Right atrium auricular region (tissue), 2 donors: ENCODE measurements at regions not wholly inside any gene's neighbourhood (a gene's known extent, or its start where the extent isn't known, plus 50 kb on each side); places are given as distances from the start of the nearest gene placed in this dataset.

Source experiments
- DNase-seq: peaks from one replicate; pipeline ENCODE4 v3.0.0-alpha.2; 2019; ENCODE audit warnings: low spot score
- H3K27ac ChIP-seq, 2 donors: fragments of 200-600 bp; sonication (generic); 1 replicate in 1 of 2; 2 replicates in 1 of 2; pipeline ENCODE4 v1.5.1; 2016 to 2019
- H3K27me3 ChIP-seq, 2 donors: fragments of 200-600 bp; sonication (generic); one replicate each; pipeline versions ENCODE4 v1.5.1 to v1.6.0; 2017 to 2019
- H3K36me3 ChIP-seq: fragments of 200-600 bp; sonication (generic); one replicate; pipeline ENCODE4 v1.5.1; 2016
- H3K4me1 ChIP-seq, 2 donors: fragments of 200-600 bp; sonication (generic); one replicate each; pipeline versions ENCODE4 v1.5.1 to v1.6.0; 2017 to 2019
- H3K4me3 ChIP-seq, 2 donors: fragments of 200-600 bp; sonication (generic); 1 replicate in 1 of 2; 2 replicates in 1 of 2; pipeline ENCODE4 v1.5.1; 2017 to 2019; ENCODE audit warnings: mild to moderate bottlenecking in 1 of 2, moderate library complexity in 1 of 2
- H3K9me3 ChIP-seq, 2 donors: fragments of 200-600 bp; sonication (generic); one replicate each; pipeline ENCODE4 v1.5.1; 2019
- TF ChIP-seq, protein P1 (sequence below), 2 donors: fragments of 200-600 bp; sonication (generic); IDR thresholded peaks; one replicate each; pipeline ENCODE4 v1.5.1; 2019; ENCODE audit warnings: antibody characterized with exemption in 2 of 2

DNA sequence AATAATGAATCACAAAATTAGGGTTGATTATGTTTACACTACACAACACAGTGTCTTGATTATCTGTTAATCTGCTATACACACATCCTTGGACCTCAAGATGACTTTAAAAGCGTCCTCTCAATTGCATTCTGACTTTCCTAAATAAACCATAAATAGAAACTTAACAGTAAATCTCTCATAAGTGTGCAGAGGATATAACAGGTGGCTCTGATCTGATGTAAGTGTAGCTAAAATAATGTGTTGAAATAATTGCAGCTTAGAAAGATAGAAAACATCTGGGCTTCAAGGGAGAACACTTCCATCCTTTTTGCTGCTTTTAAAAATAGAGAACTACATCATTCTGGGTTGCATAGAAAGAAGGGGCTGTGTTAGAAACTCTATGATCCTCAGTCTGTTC lies 78.4 kb upstream of the EFEMP1 start:
- no peaks in the 10 kb centered on the region for H3K9me3 ChIP-seq
- no peaks in the 10 kb centered on the region for H3K4me1 ChIP-seq
- TF ChIP-seq, protein P1, sequence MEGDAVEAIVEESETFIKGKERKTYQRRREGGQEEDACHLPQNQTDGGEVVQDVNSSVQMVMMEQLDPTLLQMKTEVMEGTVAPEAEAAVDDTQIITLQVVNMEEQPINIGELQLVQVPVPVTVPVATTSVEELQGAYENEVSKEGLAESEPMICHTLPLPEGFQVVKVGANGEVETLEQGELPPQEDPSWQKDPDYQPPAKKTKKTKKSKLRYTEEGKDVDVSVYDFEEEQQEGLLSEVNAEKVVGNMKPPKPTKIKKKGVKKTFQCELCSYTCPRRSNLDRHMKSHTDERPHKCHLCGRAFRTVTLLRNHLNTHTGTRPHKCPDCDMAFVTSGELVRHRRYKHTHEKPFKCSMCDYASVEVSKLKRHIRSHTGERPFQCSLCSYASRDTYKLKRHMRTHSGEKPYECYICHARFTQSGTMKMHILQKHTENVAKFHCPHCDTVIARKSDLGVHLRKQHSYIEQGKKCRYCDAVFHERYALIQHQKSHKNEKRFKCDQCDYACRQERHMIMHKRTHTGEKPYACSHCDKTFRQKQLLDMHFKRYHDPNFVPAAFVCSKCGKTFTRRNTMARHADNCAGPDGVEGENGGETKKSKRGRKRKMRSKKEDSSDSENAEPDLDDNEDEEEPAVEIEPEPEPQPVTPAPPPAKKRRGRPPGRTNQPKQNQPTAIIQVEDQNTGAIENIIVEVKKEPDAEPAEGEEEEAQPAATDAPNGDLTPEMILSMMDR (IDR thresholded peaks at IDR 0.05), result no peak
- DNase-seq, result no peak
- H3K27me3 ChIP-seq, result no peaks in the 10 kb centered on the region
- no peaks in the 10 kb centered on the region for H3K36me3 ChIP-seq
- no peak overlapping the region for H3K27ac ChIP-seq
- H3K4me3 ChIP-seq, result no peak overlapping the region

DNA sequence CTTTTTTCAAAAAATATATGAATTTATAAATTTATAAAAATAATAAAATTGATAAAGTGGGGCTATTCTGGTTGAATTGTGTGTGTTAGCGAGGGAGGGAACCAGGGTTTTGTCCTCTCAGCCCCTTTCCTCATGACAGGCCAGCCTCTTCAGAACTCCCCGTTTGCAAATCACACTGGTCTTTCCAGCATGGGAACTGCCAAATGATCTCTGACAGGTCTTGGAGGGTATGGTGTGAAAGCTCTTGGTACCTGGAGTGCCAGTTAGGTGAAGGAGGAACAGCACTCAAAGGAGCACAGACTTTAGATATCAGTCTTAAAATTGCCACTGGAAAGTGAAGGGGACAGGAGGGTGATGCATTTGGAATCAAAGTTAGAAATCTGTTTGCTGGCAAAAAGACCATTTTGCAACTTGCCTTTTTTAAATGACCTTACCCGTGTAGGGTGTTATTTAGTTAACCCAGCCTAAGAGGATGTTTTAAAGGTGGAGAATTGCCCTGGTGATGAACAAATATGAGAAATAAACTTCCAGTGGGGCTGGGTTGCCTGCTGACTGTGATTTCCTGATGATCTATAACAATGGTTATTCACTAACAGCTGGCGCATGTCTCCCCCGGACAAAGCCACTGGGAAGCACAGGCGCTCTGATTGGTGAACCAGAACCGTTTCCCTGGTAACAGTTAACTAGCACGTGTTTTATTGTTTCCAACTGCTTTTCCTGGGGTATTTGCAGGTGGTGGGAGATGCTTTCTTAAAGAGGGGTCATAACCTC lies 85.3 kb upstream of the EFEMP1 start:
- DNase-seq, result peak; percentile 67
- no peaks in the 10 kb centered on the region for H3K27me3 ChIP-seq
- H3K4me3 ChIP-seq, result no peak overlapping the region
- H3K9me3 ChIP-seq, result no peaks in the 10 kb centered on the region
- H3K4me1 ChIP-seq, result peaks cover 0 to 12% of the 10 kb centered on the region in 2 donors
- no peak overlapping the region for H3K27ac ChIP-seq
- TF ChIP-seq, protein P1 (IDR thresholded peaks at IDR 0.05), result no peak
- no peaks in the 10 kb centered on the region for H3K36me3 ChIP-seq

DNA sequence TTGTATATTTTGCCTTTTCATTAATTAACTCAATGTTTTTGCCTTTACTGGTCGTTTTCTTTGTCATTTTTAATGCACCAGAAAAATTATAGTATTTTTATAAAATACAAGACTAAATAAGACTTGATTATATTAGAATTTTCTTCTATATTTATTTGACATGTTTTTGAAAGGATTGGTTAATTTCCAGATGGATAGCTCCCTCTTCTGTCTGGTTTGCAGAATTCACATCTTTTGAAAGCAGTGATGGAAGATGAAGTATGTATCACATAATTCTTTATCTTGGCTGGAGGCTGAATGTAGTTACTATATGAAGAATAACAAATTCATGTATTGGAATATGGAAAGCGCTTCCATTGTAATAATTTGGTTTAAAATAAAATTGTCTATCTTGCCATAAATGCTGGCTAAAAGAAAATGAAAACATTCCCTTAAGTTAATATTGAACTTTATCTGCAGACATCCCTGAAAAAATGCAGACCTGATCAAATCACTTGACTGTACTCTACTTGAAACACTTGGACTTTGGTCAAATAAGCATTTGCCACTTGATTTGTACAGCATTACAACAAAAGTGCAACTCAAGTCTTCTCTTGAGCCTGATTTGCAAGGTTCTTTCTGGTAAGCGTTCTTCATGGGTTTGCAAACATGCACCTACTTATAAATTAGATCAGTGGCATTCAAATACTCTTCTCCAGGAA lies 86.3 kb upstream of the EFEMP1 start:
- TF ChIP-seq, protein P1 (IDR thresholded peaks at IDR 0.05), result peak; percentile 52 to 70

DNA sequence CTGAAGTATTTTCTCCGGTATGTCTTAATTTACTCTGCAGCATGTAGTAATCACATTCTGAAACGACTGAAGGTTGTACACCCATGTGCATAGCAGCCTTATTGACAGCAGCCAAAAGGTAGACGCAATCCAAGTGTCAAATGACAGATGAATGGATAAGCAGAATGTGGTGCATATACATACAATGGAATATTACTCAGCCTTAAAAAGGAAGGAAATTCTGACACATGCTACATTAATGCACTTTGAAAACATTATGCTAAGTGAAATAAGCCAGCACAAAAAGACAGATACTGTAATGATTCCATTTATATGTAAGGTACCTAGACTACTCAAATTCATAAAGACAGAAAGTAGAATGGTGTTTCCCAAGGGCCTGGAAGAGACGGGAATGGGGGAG lies 88.0 kb upstream of the EFEMP1 start:
- Histone ChIP-seq H3K27ac (no peak overlapping the region), H3K36me3 (no peaks in the 10 kb centered on the region), H3K4me3 (no peak overlapping the region), H3K9me3 (no peaks in the 10 kb centered on the region), H3K27me3 (no peaks in the 10 kb centered on the region), H3K4me1 (peaks cover 0 to 12% of the 10 kb centered on the region in 2 donors)
- DNase-seq, result no peak
- TF ChIP-seq, protein P1 (IDR thresholded peaks at IDR 0.05), result no peak

More for the DNA sequence above, 86.3 kb upstream of the EFEMP1 start:
- H3K27me3 ChIP-seq, result no peaks in the 10 kb centered on the region
- H3K9me3 ChIP-seq, result no peaks in the 10 kb centered on the region
- H3K4me1 ChIP-seq, result peaks cover 0 to 12% of the 10 kb centered on the region in 2 donors
- H3K36me3 ChIP-seq, result no peaks in the 10 kb centered on the region
- H3K27ac ChIP-seq, result no peak overlapping the region
- no peak overlapping the region for H3K4me3 ChIP-seq
- DNase-seq, result no peak

DNA sequence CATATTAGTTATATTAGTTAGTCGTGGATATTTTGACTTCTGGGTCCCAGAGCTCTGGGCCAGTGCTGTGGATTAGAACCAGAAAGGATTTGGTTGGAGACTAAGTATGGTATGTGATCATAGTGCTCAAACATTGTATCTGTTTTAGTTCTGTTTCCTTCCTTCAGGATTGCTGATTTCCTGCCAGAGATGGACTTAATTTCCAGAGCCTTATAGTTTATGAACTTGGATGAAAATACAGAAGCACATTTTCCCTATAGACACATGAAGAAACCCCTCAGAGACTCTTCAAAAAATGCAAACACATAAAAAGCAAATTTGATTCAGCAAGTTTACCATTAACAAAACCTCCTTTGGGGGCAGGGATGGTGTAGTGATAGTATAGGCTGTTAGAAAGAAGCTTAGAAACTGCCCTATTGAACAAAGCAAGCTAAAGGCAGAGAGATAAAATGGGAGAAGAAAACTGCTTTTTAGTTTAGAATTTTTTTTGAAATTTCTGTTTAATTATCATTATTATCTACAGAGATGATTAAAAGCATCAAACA lies 88.7 kb upstream of the EFEMP1 start:
- H3K27ac ChIP-seq, result no peak overlapping the region
- H3K36me3 ChIP-seq, result no peaks in the 10 kb centered on the region
- H3K4me3 ChIP-seq, result no peak overlapping the region
- H3K9me3 ChIP-seq, result no peaks in the 10 kb centered on the region
- H3K27me3 ChIP-seq, result no peaks in the 10 kb centered on the region
- DNase-seq, result no peak
- H3K4me1 ChIP-seq, result peaks cover 0 to 12% of the 10 kb centered on the region in 2 donors
- TF ChIP-seq, protein P1 (IDR thresholded peaks at IDR 0.05), result no peak
